NT2/D1 (cell line): ENCODE measurements at regions not wholly inside any gene's neighbourhood (a gene's known extent, or its start where the extent isn't known, plus 50 kb on each side); places are given as distances from the start of the nearest gene placed in this dataset.

Experiments used
- DNase-seq: peaks from one replicate; pipeline ENCODE4 v3.0.0-alpha.2; 2011; ENCODE audit warnings: low read depth, low spot score
- H3K27me3 ChIP-seq: 2 replicates; pipeline ENCODE4 v1.6.0; 2011; ENCODE audit warnings: mild to moderate bottlenecking; ENCODE audit not compliant: insufficient read length, insufficient read depth
- H3K36me3 ChIP-seq: 2 replicates; pipeline ENCODE4 v1.6.1; 2011; ENCODE audit warnings: mild to moderate bottlenecking, low read length, mixed read lengths; ENCODE audit not compliant: insufficient read depth, insufficient read length
- H3K4me1 ChIP-seq: 2 replicates; pipeline ENCODE4 v1.5.1; 2011; ENCODE audit not compliant: insufficient read depth, insufficient read length
- H3K4me3 ChIP-seq: 2 replicates; pipeline ENCODE4 v1.5.1; 2011; ENCODE audit warnings: low read depth; ENCODE audit not compliant: insufficient read length
- H3K9ac ChIP-seq: 2 replicates; pipeline ENCODE4 v1.6.0; 2011; ENCODE audit warnings: low read depth; ENCODE audit not compliant: insufficient read length
- H3K9me3 ChIP-seq: 2 replicates; pipeline ENCODE4 v1.5.1; 2011; ENCODE audit warnings: mild to moderate bottlenecking, low read length; ENCODE audit not compliant: insufficient read depth
- SUZ12 ChIP-seq: IDR thresholded peaks from 2 replicates; pipeline ENCODE4 v1.6.1; 2011; ENCODE audit not compliant: insufficient read length, insufficient read depth; ENCODE audit errors: extremely low read depth
- YY1 ChIP-seq: IDR thresholded peaks from 2 replicates; pipeline ENCODE4 v1.6.1; 2011; ENCODE audit not compliant: insufficient read length, insufficient read depth
- ZNF274 ChIP-seq: IDR thresholded peaks from 2 replicates; pipeline ENCODE4 v1.6.1; 2011; ENCODE audit warnings: mild to moderate bottlenecking, low read depth, low read length

GRCh38 chr13:109363431-109363830, 423.0 kb downstream of the IRS2 start:
- Histone ChIP-seq H3K9ac (no peak overlapping the region), H3K4me1 (no peaks in the 10 kb centered on the region), H3K36me3 (no peaks in the 10 kb centered on the region), H3K4me3 (no peak overlapping the region), H3K9me3 (no peaks in the 10 kb centered on the region), H3K27me3 (no peaks in the 10 kb centered on the region)
- DNase-seq = no peak
- TF ChIP-seq ZNF274 = no peak
- no peak for TF ChIP-seq SUZ12
- TF ChIP-seq YY1 = no peak

- no peak overlapping the region for H3K4me3 ChIP-seq
- H3K9ac ChIP-seq = no peak overlapping the region
- no peak for DNase-seq
- no peaks in the 10 kb centered on the region for H3K27me3 ChIP-seq
- TF ChIP-seq SUZ12 (no peak), ZNF274 (no peak), YY1 (no peak)
- H3K36me3 ChIP-seq = no peaks in the 10 kb centered on the region
- H3K4me1 ChIP-seq = no peaks in the 10 kb centered on the region
- no peaks in the 10 kb centered on the region for H3K9me3 ChIP-seq
Measured at GRCh38 chr13:109362616-109363015, 423.8 kb downstream of the IRS2 start.

GRCh38 chr13:109361562-109362289, 424.7 kb downstream of the IRS2 start:
- H3K4me1 ChIP-seq = no peaks in the 10 kb centered on the region
- TF ChIP-seq SUZ12 (no peak), YY1 (no peak), ZNF274 (no peak)
- no peaks in the 10 kb centered on the region for H3K36me3 ChIP-seq
- H3K4me3 ChIP-seq = no peak overlapping the region
- H3K9me3 ChIP-seq = no peaks in the 10 kb centered on the region
- no peaks in the 10 kb centered on the region for H3K27me3 ChIP-seq
- no peak for DNase-seq
- H3K9ac ChIP-seq = no peak overlapping the region

- Histone ChIP-seq H3K9me3 (no peaks in the 10 kb centered on the region), H3K9ac (no peak overlapping the region), H3K36me3 (no peaks in the 10 kb centered on the region), H3K27me3 (no peaks in the 10 kb centered on the region), H3K4me1 (no peaks in the 10 kb centered on the region), H3K4me3 (no peak overlapping the region)
- TF ChIP-seq ZNF274 (no peak), SUZ12 (no peak), YY1 (no peak)
- no peak for DNase-seq
Measured at GRCh38 chr13:109357751-109358471, 428.5 kb downstream of the IRS2 start.

GRCh38 chr13:109355875-109356434, 430.4 kb downstream of the IRS2 start:
- H3K4me3 ChIP-seq = no peak overlapping the region
- no peaks in the 10 kb centered on the region for H3K27me3 ChIP-seq
- H3K9me3 ChIP-seq = no peaks in the 10 kb centered on the region
- TF ChIP-seq YY1 (no peak), SUZ12 (no peak), ZNF274 (no peak)
- no peak overlapping the region for H3K9ac ChIP-seq
- no peaks in the 10 kb centered on the region for H3K4me1 ChIP-seq
- DNase-seq = no peak
- H3K36me3 ChIP-seq = no peaks in the 10 kb centered on the region

- H3K9me3 ChIP-seq = no peaks in the 10 kb centered on the region
- DNase-seq = no peak
- no peaks in the 10 kb centered on the region for H3K4me1 ChIP-seq
- H3K9ac ChIP-seq = no peak overlapping the region
- H3K36me3 ChIP-seq = no peaks in the 10 kb centered on the region
- H3K4me3 ChIP-seq = no peak overlapping the region
- H3K27me3 ChIP-seq = no peaks in the 10 kb centered on the region
- TF ChIP-seq SUZ12 (no peak), YY1 (no peak), ZNF274 (no peak)
Measured at GRCh38 chr13:109355166-109355565, 431.2 kb downstream of the IRS2 start.

- Histone ChIP-seq H3K4me1 (no peaks in the 10 kb centered on the region), H3K36me3 (no peaks in the 10 kb centered on the region), H3K9me3 (no peaks in the 10 kb centered on the region), H3K4me3 (no peak overlapping the region), H3K9ac (no peak overlapping the region), H3K27me3 (no peaks in the 10 kb centered on the region)
- no peak for DNase-seq
- no peak for TF ChIP-seq ZNF274
- TF ChIP-seq YY1 = no peak
- TF ChIP-seq SUZ12 = no peak
Measured at GRCh38 chr13:109351236-109351635, 435.1 kb downstream of the IRS2 start.
